Breast epithelium (tissue), 4 donors: ENCODE measurements at regions not wholly inside any gene's neighbourhood (a gene's known extent, or its start where the extent isn't known, plus 50 kb on each side); places are given as distances from the start of the nearest gene placed in this dataset.
A peak's percentile ranks its signal among the peaks of the same experiment; 100 is the strongest.
"Not testable (repeated sequence)": the region's sequence is repeated elsewhere in the genome, so short reads cannot be mapped to it uniquely, and the experiment has no call there.

Experiments
- DNase-seq, 2 donors: peaks; one replicate each; pipeline ENCODE4 v3.0.0-alpha.2; 2019; ENCODE audit warnings: low spot score in 2 of 2
- H3K27ac ChIP-seq, 2 donors: fragments of 200-600 bp; sonication (generic) in 1 of 2; one replicate each; pipeline ENCODE4 v1.5.1; 2016 to 2019; ENCODE audit warnings: mild to moderate bottlenecking in 1 of 2
- H3K27me3 ChIP-seq, 2 donors: fragments of 200-600 bp; sonication (generic) in 1 of 2; one replicate each; pipeline versions ENCODE4 v1.5.1 to v1.6.0; 2017 to 2019; ENCODE audit warnings: control low read depth in 1 of 2, mild to moderate bottlenecking in 1 of 2
- H3K36me3 ChIP-seq: fragments of 200-600 bp; one replicate; pipeline ENCODE4 v1.5.1; 2019
- H3K4me1 ChIP-seq, 2 donors: fragments of 200-600 bp; sonication (generic); one replicate each; pipeline ENCODE4 v1.5.1; 2016 to 2019; ENCODE audit warnings: control low read depth in 1 of 2
- H3K4me3 ChIP-seq, 3 donors: fragments of 200-600 bp; sonication (generic); 1 replicate in 2 of 3; 2 replicates in 1 of 3; pipeline ENCODE4 v1.5.1; 2016 to 2019; ENCODE audit warnings: mild to moderate bottlenecking in 3 of 3, moderate library complexity in 2 of 3
- H3K9me3 ChIP-seq, 2 donors: fragments of 200-600 bp; sonication (generic) in 1 of 2; one replicate each; pipeline ENCODE4 v1.5.1; 2016 to 2019; ENCODE audit warnings: control low read depth in 1 of 2
- POLR2A ChIP-seq: fragments of 450-650 bp; IDR thresholded peaks from one replicate; pipeline ENCODE4 v1.6.1; 2016; ENCODE audit warnings: antibody characterized with exemption, mild to moderate bottlenecking, moderate library complexity
- POLR2AphosphoS5 ChIP-seq, 3 donors: sonication (generic); formaldehyde crosslinking; IDR thresholded peaks; one replicate each; pipeline ENCODE4 v1.6.1; 2017; ENCODE audit warnings: antibody characterized with exemption in 3 of 3
- intact Hi-C: fragments of 100-400 bp; cut with DNase I; formaldehyde crosslinking; loops from one replicate; pipeline ENCODE4 v1.15.1; 2023; ENCODE audit warnings: low total_unique reads
- TF ChIP-seq, protein P1 (sequence below), 3 donors: fragments of 450-650 bp; IDR thresholded peaks; one replicate each; pipeline ENCODE4 v1.5.1; 2016 to 2017; ENCODE audit warnings: antibody characterized with exemption in 3 of 3, mild to moderate bottlenecking in 3 of 3, moderate library complexity in 3 of 3

DNA sequence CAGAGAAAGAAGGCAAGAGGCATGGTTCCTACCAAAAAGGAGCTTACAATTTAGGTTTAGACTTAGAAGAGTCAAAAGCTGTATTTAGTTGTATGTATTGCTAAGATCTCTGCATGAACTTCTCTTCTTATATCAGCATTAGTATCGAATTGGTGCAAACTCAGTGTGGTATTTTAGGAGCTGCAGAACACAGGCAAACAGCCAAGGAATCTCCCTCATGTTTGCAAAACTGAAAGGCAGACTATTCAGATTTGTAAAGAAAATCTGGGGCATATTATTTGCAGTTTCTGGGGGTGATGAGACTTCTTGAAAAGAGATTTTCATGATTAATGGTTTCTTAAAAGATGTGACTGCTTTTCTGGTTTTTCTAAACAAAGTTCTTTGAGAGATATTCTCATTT is 252.7 kb downstream of the CEMIP2 start:
- Histone ChIP-seq H3K4me1 (peaks cover 0 to 3% of the 10 kb centered on the region in 2 donors), H3K4me3 (no peak overlapping the region), H3K36me3 (no peaks in the 10 kb centered on the region), H3K27ac (peak overlapping the region in 1 of 2 donors; percentile 0), H3K27me3 (no peaks in the 10 kb centered on the region), H3K9me3 (no peaks in the 10 kb centered on the region)
- DNase-seq, result no peak
- intact Hi-C loops, result loop anchor here (2.0 kb wide), 1 partner anchor 25 kb away; no protein-coding TSS in a partner anchor
- TF ChIP-seq POLR2A (no peak), POLR2AphosphoS5 (IDR thresholded peaks at IDR 0.05) (no peak)
- TF ChIP-seq, protein P1, sequence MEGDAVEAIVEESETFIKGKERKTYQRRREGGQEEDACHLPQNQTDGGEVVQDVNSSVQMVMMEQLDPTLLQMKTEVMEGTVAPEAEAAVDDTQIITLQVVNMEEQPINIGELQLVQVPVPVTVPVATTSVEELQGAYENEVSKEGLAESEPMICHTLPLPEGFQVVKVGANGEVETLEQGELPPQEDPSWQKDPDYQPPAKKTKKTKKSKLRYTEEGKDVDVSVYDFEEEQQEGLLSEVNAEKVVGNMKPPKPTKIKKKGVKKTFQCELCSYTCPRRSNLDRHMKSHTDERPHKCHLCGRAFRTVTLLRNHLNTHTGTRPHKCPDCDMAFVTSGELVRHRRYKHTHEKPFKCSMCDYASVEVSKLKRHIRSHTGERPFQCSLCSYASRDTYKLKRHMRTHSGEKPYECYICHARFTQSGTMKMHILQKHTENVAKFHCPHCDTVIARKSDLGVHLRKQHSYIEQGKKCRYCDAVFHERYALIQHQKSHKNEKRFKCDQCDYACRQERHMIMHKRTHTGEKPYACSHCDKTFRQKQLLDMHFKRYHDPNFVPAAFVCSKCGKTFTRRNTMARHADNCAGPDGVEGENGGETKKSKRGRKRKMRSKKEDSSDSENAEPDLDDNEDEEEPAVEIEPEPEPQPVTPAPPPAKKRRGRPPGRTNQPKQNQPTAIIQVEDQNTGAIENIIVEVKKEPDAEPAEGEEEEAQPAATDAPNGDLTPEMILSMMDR (IDR thresholded peaks at IDR 0.05), result no peak

DNA sequence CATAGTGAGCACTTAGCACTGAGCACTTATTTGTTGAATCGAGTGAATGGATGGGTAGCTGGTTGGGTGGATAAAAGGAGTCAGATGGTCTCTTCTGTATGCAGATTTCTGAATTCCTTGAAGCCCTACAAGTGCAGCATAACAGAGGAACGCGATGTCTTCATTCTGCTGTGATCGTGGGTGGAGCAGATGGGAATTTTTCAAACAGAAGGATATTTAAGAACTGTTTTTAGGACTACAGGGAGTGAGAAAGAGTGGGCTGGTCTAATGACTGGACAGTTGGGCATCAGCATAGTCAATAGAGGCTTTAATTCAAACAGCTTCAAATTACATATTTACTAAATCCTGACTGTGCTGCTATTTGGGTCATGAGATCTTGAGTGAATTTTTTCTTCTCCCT is 253.2 kb downstream of the CEMIP2 start:
- Histone ChIP-seq H3K4me3 (no peak overlapping the region), H3K4me1 (peaks cover 0 to 3% of the 10 kb centered on the region in 2 donors), H3K36me3 (no peaks in the 10 kb centered on the region), H3K27me3 (no peaks in the 10 kb centered on the region), H3K9me3 (no peaks in the 10 kb centered on the region), H3K27ac (peak overlapping the region; percentile 0 to 52)
- TF ChIP-seq, protein P1 (IDR thresholded peaks at IDR 0.05), result no peak
- TF ChIP-seq POLR2AphosphoS5 (IDR thresholded peaks at IDR 0.05) (no peak), POLR2A (no peak)
- intact Hi-C loops, result no loop called here
- DNase-seq, result no peak

DNA sequence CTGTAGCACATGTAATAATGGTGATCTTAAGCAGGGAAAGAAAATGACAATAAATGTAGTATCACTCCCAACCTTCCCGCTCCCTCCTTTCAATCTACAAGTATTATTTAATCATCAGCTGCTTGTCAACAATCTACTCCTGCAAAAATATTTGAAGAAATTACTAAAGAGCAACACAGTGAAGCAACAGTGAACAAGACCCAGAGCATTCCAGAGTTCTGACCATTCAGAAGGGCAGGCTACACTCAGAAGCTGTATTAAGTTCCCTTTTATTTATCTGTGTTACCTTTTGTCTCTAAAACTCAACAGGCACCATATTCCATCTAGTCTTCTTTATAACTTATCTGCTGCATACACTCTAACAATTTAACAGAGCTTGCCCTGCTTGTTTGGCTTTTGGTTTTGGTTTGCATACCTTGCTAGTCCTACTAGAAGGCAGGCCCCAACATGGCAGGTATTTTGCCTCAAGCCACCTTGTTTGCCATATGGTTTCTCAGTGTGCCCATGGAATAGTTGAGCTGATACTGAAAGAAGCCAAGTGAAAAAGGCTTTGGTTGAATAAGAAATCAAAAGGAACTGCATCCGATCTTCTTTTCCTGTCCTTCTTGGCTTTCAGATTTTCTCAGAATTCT is 253.9 kb downstream of the CEMIP2 start:
- Histone ChIP-seq H3K27me3 (no peaks in the 10 kb centered on the region), H3K36me3 (no peaks in the 10 kb centered on the region), H3K4me1 (peaks cover 0 to 3% of the 10 kb centered on the region in 2 donors), H3K9me3 (no peaks in the 10 kb centered on the region), H3K27ac (peak overlapping the region; percentile 0 to 52), H3K4me3 (no peak overlapping the region)
- TF ChIP-seq POLR2A, result no peak
- no peak for TF ChIP-seq POLR2AphosphoS5 (IDR thresholded peaks at IDR 0.05)
- intact Hi-C loops, result no loop called here
- peak in 1 of 2 donors; percentile 67 for DNase-seq

DNA sequence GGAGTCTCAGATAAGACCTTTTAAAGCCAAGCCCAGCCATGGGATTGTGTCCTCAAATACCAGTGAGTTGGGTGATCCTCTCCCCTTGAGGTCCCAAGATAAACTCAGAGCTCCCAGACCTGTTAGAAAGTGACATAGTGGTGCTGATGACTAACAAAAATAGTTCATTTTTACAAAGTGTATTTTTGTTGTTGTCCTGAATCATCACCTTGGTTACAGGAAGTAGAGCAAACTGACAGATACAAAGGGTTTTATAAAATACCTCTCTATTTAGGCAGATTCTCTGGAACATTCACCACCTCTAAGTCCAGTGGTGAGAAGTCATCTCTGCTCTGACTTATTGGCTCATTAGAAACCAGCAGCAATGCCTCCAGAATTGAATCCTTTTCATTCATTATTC is 259.3 kb downstream of the CEMIP2 start:
- Histone ChIP-seq H3K9me3 (no peaks in the 10 kb centered on the region), H3K27me3 (no peaks in the 10 kb centered on the region), H3K27ac (no peak overlapping the region), H3K36me3 (no peaks in the 10 kb centered on the region), H3K4me1 (no peaks in the 10 kb centered on the region), H3K4me3 (no peak overlapping the region)
- DNase-seq, result no peak
- intact Hi-C loops, result no loop called here
- TF ChIP-seq, protein P1 (IDR thresholded peaks at IDR 0.05), result no peak
- no peak for TF ChIP-seq POLR2A
- TF ChIP-seq POLR2AphosphoS5 (IDR thresholded peaks at IDR 0.05), result no peak

DNA sequence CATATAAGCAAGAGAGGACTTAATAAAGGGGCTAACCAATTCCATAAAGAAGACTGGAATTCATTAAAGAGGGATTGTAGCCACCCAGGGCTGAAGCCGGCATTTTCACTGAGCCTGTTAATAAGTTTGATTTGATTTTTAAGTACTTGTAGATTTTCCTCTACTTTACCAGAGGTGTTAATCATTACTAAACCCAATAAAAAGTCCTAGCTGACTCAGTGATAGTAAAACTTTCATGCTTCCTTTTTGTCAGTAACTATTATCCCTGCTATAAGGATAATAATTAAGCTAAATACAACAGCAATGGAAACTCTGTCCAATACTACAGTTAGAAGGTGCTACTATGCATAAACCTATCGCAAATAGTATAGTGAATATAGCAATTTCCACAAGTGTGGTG is 260.2 kb downstream of the CEMIP2 start:
- H3K4me3 ChIP-seq, H3K27me3 ChIP-seq, DNase-seq, H3K4me1 ChIP-seq, H3K27ac ChIP-seq, H3K36me3 ChIP-seq, intact Hi-C loops, H3K9me3 ChIP-seq: not testable (repeated sequence)

DNA sequence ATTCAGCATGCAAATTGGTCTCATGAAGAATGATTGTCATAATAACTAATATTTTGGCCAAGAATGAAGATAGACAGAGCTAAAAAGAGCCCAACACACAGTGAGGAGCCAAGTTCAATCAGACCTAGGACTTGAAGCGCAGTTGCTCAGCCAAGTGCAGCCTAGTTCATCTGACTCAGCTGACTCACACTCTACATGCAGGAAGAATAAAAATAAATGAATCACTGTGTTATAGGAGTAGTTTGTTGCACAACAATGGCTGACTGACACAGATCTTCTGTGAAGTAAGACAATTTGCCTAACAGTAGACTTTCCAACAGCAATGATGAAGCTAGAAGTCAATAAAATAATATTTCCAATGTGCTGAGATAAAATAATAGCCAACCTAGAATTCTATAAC is 261.5 kb downstream of the CEMIP2 start:
- H3K4me1 ChIP-seq, result no peaks in the 10 kb centered on the region
- no peaks in the 10 kb centered on the region for H3K9me3 ChIP-seq
- no peaks in the 10 kb centered on the region for H3K27me3 ChIP-seq
- intact Hi-C loops, result no loop called here
- no peaks in the 10 kb centered on the region for H3K36me3 ChIP-seq
- no peak for DNase-seq
- TF ChIP-seq POLR2AphosphoS5 (IDR thresholded peaks at IDR 0.05), result no peak
- TF ChIP-seq POLR2A, result no peak
- TF ChIP-seq, protein P1 (IDR thresholded peaks at IDR 0.05), result no peak
- H3K27ac ChIP-seq, result no peak overlapping the region
- H3K4me3 ChIP-seq, result no peak overlapping the region
